LNCAP (cell line): ENCODE measurements at regions not wholly inside any gene's neighbourhood (a gene's known extent, or its start where the extent isn't known, plus 50 kb on each side); places are given as distances from the start of the nearest gene placed in this dataset.

Experiments
- CTCF ChIP-seq: fragments of 450-650 bp; IDR thresholded peaks from 2 replicates; pipeline ENCODE4 v1.5.1; 2017; ENCODE audit warnings: mild to moderate bottlenecking

- TF ChIP-seq CTCF, result no peak
These were observed 118.0 kb downstream of the OTUD1 start for GRCh38 chr10:23556727-23557440.

GRCh38 chr10:23557777-23558176 lies 118.9 kb downstream of the OTUD1 start:
- no peak for TF ChIP-seq CTCF

- no peak for TF ChIP-seq CTCF
These were observed 119.5 kb downstream of the OTUD1 start for GRCh38 chr10:23558361-23558799.

GRCh38 chr10:23568996-23569395 lies 130.1 kb downstream of the OTUD1 start:
- no peak for TF ChIP-seq CTCF

- TF ChIP-seq CTCF, result no peak
These were observed 133.0 kb downstream of the OTUD1 start for GRCh38 chr10:23571884-23572283.

GRCh38 chr10:23581906-23582450 lies 143.1 kb downstream of the OTUD1 start:
- TF ChIP-seq CTCF, result no peak

GRCh38 chr10:23584396-23584795 lies 145.5 kb downstream of the OTUD1 start:
- no peak for TF ChIP-seq CTCF

- TF ChIP-seq CTCF, result no peak
These were observed 146.3 kb downstream of the OTUD1 start for GRCh38 chr10:23585186-23585585.
